K562 (cell line): ENCODE measurements at regions not wholly inside any gene's neighbourhood (a gene's known extent, or its start where the extent isn't known, plus 50 kb on each side); places are given as distances from the start of the nearest gene placed in this dataset.

Experiments used
- ARHGAP35 ChIP-seq: fragments of 450-650 bp; IDR thresholded peaks from 2 replicates; pipeline ENCODE4 v1.6.1; 2018; ENCODE audit not compliant: partially characterized antibody
- ESRRA ChIP-seq: fragments of 450-650 bp; IDR thresholded peaks from 2 replicates; pipeline ENCODE4 v1.6.1; 2014; ENCODE audit warnings: low read depth, mild to moderate bottlenecking, moderate library complexity, borderline replicate concordance
- HSF4 ChIP-seq: fragments of 250-450 bp; sonication (Bioruptor Pico); IDR thresholded peaks from 2 replicates; pipeline ENCODE4 v2.1.2; 2022; ENCODE audit warnings: mild to moderate bottlenecking, moderate library complexity, borderline replicate concordance
- IRF2 ChIP-seq: sonication (generic); formaldehyde crosslinking; IDR thresholded peaks from 2 replicates; pipeline ENCODE4 v1.8.1; 2022; ENCODE audit warnings: mild to moderate bottlenecking, missing genetic modification reagents
- KDM2B ChIP-seq: fragments of 250-450 bp; sonication (Bioruptor Pico); IDR thresholded peaks from 2 replicates; pipeline ENCODE4 v1.8.0; 2021; ENCODE audit warnings: mild to moderate bottlenecking, moderate library complexity
- MTA1 ChIP-seq: fragments of 450-650 bp; IDR thresholded peaks from 2 replicates; pipeline ENCODE4 v1.6.1; 2017; ENCODE audit warnings: borderline replicate concordance
- TEAD1 ChIP-seq, 2 experiments: fragments of 450-650 bp in 1 of 2; sonication (generic) in 1 of 2; formaldehyde crosslinking; IDR thresholded peaks; 2 replicates each; pipeline versions ENCODE4 v1.4.0 to v1.8.0; 2020 to 2022; ENCODE audit warnings: mild to moderate bottlenecking in 2 of 2, missing genetic modification reagents in 1 of 2
- TFAP4 ChIP-seq: sonication (generic); formaldehyde crosslinking; IDR thresholded peaks from 2 replicates; pipeline ENCODE4 v1.8.0; 2022; ENCODE audit warnings: missing genetic modification reagents, mild to moderate bottlenecking, moderate library complexity, borderline replicate concordance
- ZBTB40 ChIP-seq, 2 experiments: fragments of 450-650 bp in 1 of 2; sonication (generic) in 1 of 2; formaldehyde crosslinking in 1 of 2; IDR thresholded peaks; 2 replicates each; pipeline versions ENCODE4 v1.7.1 to v1.9.0; 2016 to 2022; ENCODE audit warnings: inconsistent platforms in 1 of 2, mild to moderate bottlenecking in 1 of 2, missing genetic modification reagents in 1 of 2
- ZNF134 ChIP-seq: fragments of 250-450 bp; sonication (Bioruptor Pico); conservative IDR thresholded peaks from 2 replicates; pipeline ENCODE4 v1.4.0; 2020
- ZNF175 ChIP-seq: fragments of 200-800 bp; sonication (Bioruptor generic); IDR thresholded peaks from 2 replicates; pipeline ENCODE4 v1.6.1; 2016; ENCODE audit warnings: low read depth, mild to moderate bottlenecking, missing genetic modification characterization, missing compliant biosample characterization
- TF ChIP-seq, protein P1 (sequence below): fragments of 450-650 bp; IDR thresholded peaks from 2 replicates; pipeline ENCODE4 v1.6.1; 2016; ENCODE audit warnings: antibody characterized with exemption
- TF ChIP-seq, protein P2 (sequence below): fragments of 250-450 bp; sonication (Bioruptor Pico); IDR thresholded peaks from 2 replicates; pipeline ENCODE4 v1.9.0; 2021; ENCODE audit warnings: mild to moderate bottlenecking, inconsistent platforms

DNA sequence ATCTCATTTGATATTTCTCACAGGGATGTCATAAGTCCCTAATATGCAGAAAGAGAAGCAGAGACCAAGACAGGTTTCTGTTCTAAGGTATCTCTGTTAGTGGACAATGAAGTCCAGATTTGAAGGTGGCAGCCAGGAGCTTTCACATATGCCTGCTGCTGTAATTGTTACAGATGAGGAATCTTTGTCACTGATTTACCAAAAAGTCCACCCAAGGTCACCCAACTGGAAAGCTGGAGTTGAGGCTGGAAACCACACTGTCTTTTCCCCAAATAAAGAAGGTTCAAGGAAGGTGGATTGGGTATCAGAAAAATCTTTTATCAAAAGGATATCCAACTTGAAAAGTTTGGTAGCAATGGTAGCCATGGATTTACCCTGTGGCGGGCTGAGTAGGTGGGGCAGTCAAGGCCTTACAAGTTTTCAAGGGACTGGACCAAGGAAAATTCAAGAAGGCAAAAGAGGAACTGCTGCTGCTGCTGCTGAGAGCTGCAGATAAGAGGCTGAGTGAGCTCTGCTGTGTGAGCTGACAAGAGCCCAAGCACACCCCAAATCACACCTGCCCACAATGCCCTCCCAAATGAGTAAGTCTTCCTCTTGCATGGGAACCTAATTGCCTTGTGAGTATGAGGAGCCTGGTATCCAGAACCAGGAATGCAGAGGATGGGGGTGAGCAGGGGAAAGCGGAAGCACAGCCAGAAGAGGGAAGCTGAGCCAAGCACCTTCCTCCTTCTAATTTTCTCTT is 241.2 kb downstream of the ANAPC1 start (continued):
- TF ChIP-seq, protein P1, sequence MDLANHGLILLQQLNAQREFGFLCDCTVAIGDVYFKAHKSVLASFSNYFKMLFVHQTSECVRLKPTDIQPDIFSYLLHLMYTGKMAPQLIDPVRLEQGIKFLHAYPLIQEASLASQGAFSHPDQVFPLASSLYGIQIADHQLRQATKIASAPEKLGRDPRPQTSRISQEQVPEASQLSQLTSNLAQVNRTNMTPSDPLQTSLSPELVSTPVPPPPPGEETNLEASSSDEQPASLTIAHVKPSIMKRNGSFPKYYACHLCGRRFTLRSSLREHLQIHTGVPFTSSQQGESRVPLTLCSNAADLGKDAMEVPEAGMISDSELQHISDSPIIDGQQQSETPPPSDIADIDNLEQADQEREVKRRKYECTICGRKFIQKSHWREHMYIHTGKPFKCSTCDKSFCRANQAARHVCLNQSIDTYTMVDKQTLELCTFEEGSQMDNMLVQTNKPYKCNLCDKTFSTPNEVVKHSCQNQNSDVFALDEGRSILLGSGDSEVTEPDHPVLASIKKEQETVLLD: no peak
- TF ChIP-seq MTA1 (no peak), TFAP4 (CRISPR knock-in tag) (peak; percentile 49; the same call in 1 of the 2 replicates), ARHGAP35 (no peak), ZNF175 (CRISPR knock-in tag) (0 out of 2 replicates have a peak, but pooled peaks have one; percentile 54), ZBTB40 (IDR thresholded peaks at IDR 0.05) (peak; percentile 65; the same call in 1 of the 2 replicates), ZBTB40 (CRISPR knock-in tag; IDR thresholded peaks at IDR 0.05) (no peak), KDM2B (CRISPR knock-in tag) (no peak), IRF2 (CRISPR knock-in tag) (no peak), ZNF134 (no peak), TEAD1 (CRISPR knock-in tag; IDR thresholded peaks at IDR 0.05) (peak; percentile 42 to 52; a peak in 2 of 4 replicates), ESRRA (0 out of 2 replicates have a peak, but pooled peaks have one; percentile 31), HSF4 (CRISPR knock-in tag) (no peak)
- TF ChIP-seq, protein P2, sequence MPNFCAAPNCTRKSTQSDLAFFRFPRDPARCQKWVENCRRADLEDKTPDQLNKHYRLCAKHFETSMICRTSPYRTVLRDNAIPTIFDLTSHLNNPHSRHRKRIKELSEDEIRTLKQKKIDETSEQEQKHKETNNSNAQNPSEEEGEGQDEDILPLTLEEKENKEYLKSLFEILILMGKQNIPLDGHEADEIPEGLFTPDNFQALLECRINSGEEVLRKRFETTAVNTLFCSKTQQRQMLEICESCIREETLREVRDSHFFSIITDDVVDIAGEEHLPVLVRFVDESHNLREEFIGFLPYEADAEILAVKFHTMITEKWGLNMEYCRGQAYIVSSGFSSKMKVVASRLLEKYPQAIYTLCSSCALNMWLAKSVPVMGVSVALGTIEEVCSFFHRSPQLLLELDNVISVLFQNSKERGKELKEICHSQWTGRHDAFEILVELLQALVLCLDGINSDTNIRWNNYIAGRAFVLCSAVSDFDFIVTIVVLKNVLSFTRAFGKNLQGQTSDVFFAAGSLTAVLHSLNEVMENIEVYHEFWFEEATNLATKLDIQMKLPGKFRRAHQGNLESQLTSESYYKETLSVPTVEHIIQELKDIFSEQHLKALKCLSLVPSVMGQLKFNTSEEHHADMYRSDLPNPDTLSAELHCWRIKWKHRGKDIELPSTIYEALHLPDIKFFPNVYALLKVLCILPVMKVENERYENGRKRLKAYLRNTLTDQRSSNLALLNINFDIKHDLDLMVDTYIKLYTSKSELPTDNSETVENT (CRISPR knock-in tag): no peak
